Stomach (tissue), 8 donors: ENCODE measurements at regions not wholly inside any gene's neighbourhood (a gene's known extent, or its start where the extent isn't known, plus 50 kb on each side); places are given as distances from the start of the nearest gene placed in this dataset.
A peak's percentile ranks its signal among the peaks of the same experiment; 100 is the strongest.

ENCODE experiments used
- DNase-seq, 2 donors: peaks; one replicate each; pipeline versions ENCODE4 v3.0.0 to v3.0.0-alpha.2; 2013 to 2019
- H3K27ac ChIP-seq, 5 donors: fragments of 200-600 bp in 4 of 5; sonication (generic) in 4 of 5; one replicate each; pipeline ENCODE4 v1.5.1; 2013 to 2019; ENCODE audit warnings: mild to moderate bottlenecking in 1 of 5, moderate library complexity in 1 of 5
- H3K27me3 ChIP-seq, 3 donors: fragments of 200-600 bp; sonication (generic); one replicate each; pipeline ENCODE4 v1.5.1; 2017 to 2019; ENCODE audit warnings: mixed run types in 1 of 3
- H3K36me3 ChIP-seq, 4 donors: fragments of 200-600 bp; sonication (generic); 1 replicate in 3 of 4; 2 replicates in 1 of 4; pipeline ENCODE4 v1.5.1; 2016 to 2019
- H3K4me1 ChIP-seq, 4 donors: fragments of 200-600 bp; sonication (generic); one replicate each; pipeline ENCODE4 v1.5.1; 2016 to 2019
- H3K4me3 ChIP-seq, 4 donors: fragments of 200-600 bp; sonication (generic) in 3 of 4; one replicate each; pipeline ENCODE4 v1.5.1; 2016 to 2019; ENCODE audit warnings: mild to moderate bottlenecking in 1 of 4
- H3K9me3 ChIP-seq, 4 donors: fragments of 200-600 bp; sonication (generic); one replicate each; pipeline ENCODE4 v1.5.1; 2016 to 2019
- CTCF ChIP-seq, 7 experiments: fragments of 450-650 bp in 4 of 7; fragments of 200-600 bp in 3 of 7; sonication (generic) in 3 of 7; IDR thresholded peaks; one replicate each; pipeline ENCODE4 v1.5.1; 2016 to 2019; ENCODE audit warnings: antibody characterized with exemption in 7 of 7, control low read depth in 2 of 7, mild to moderate bottlenecking in 1 of 7
- EP300 ChIP-seq: sonication (generic); formaldehyde crosslinking; IDR thresholded peaks from one replicate; pipeline ENCODE4 v1.6.1; 2017; ENCODE audit warnings: antibody characterized with exemption
- POLR2A ChIP-seq, 4 donors: fragments of 450-650 bp; IDR thresholded peaks; one replicate each; pipeline ENCODE4 v1.6.1; 2016; ENCODE audit warnings: antibody characterized with exemption in 4 of 4, control low read depth in 2 of 4, mild to moderate bottlenecking in 1 of 4, moderate library complexity in 1 of 4
- POLR2AphosphoS5 ChIP-seq, 3 donors: sonication (generic); formaldehyde crosslinking; IDR thresholded peaks; one replicate each; pipeline ENCODE4 v1.6.1; 2016; ENCODE audit warnings: antibody characterized with exemption in 3 of 3
- WGBS, 5 donors: extraction: QIAGEN DNeasy Blood & Tissue Kit in 3 of 5; methylation state at CpG; one replicate each; pipeline versions ENCODE4 v1.1.5 to v1.1.7; 2013 to 2018; 5-methylcytosine and 5-hydroxymethylcytosine counted together
- intact Hi-C: fragments of 100-400 bp; cut with DNase I; formaldehyde crosslinking; loops from one replicate; pipeline ENCODE4 v1.15.1; 2023; ENCODE audit warnings: low total_unique reads
- donor health status: healthy with polysubstance abuse.
- donor health status: Bipolar disorder and iron deficiency.
- donor health status: healthy.

GRCh38 chr5:100731768-100732167, 171.3 kb downstream of the ST8SIA4 start:
- H3K4me3 ChIP-seq = no peak overlapping the region
- WGBS, 5 donors = 30 to 43% (median 40%) methylated on average over 6 of the region's 6 CpGs
- no peaks in the 10 kb centered on the region for H3K9me3 ChIP-seq
- intact Hi-C loops = no loop called here
- no peaks in the 10 kb centered on the region for H3K4me1 ChIP-seq
- peak in 1 of 2 donors; percentile 21 for DNase-seq
- no peaks in the 10 kb centered on the region for H3K36me3 ChIP-seq
- TF ChIP-seq CTCF (IDR thresholded peaks at IDR 0.05) = no peak
- no peak for TF ChIP-seq POLR2A (IDR thresholded peaks at IDR 0.05)
- no peak for TF ChIP-seq POLR2AphosphoS5 (IDR thresholded peaks at IDR 0.05)
- TF ChIP-seq EP300 = no peak
- H3K27ac ChIP-seq = no peak overlapping the region
- no peaks in the 10 kb centered on the region for H3K27me3 ChIP-seq

- H3K4me1 ChIP-seq = no peaks in the 10 kb centered on the region
- intact Hi-C loops = no loop called here
- TF ChIP-seq CTCF (IDR thresholded peaks at IDR 0.05) (no peak), EP300 (no peak), POLR2A (IDR thresholded peaks at IDR 0.05) (no peak)
- no peak overlapping the region for H3K4me3 ChIP-seq
- no peaks in the 10 kb centered on the region for H3K36me3 ChIP-seq
- no peaks in the 10 kb centered on the region for H3K27me3 ChIP-seq
- peak in 1 of 2 donors; percentile 10 for DNase-seq
- WGBS, 5 donors = 45 to 63% (median 52%) methylated on average over 1 of the region's 1 CpG
- H3K9me3 ChIP-seq = no peaks in the 10 kb centered on the region
- no peak overlapping the region for H3K27ac ChIP-seq
These were observed 156.4 kb downstream of the ST8SIA4 start for GRCh38 chr5:100746730-100747129.

- H3K27ac ChIP-seq = no peak overlapping the region
- intact Hi-C loops = no loop called here
- H3K4me1 ChIP-seq = no peaks in the 10 kb centered on the region
- no peak for DNase-seq
- H3K27me3 ChIP-seq = no peaks in the 10 kb centered on the region
- no peaks in the 10 kb centered on the region for H3K36me3 ChIP-seq
- TF ChIP-seq EP300 (no peak), POLR2A (IDR thresholded peaks at IDR 0.05) (no peak), POLR2AphosphoS5 (IDR thresholded peaks at IDR 0.05) (no peak), CTCF (IDR thresholded peaks at IDR 0.05) (no peak)
- WGBS, 5 donors = 72 to 83% (median 79%) methylated on average over 8 of the region's 8 CpGs
- no peak overlapping the region for H3K4me3 ChIP-seq
- H3K9me3 ChIP-seq = no peaks in the 10 kb centered on the region
These were observed 153.3 kb downstream of the ST8SIA4 start for GRCh38 chr5:100749771-100750284.

- H3K36me3 ChIP-seq = no peaks in the 10 kb centered on the region
- WGBS, 5 donors = 58 to 67% (median 64%) methylated on average over 2 of the region's 2 CpGs
- no peaks in the 10 kb centered on the region for H3K4me1 ChIP-seq
- no peaks in the 10 kb centered on the region for H3K27me3 ChIP-seq
- no peak overlapping the region for H3K4me3 ChIP-seq
- intact Hi-C loops = no loop called here
- no peak for DNase-seq
- no peaks in the 10 kb centered on the region for H3K9me3 ChIP-seq
- TF ChIP-seq POLR2AphosphoS5 (IDR thresholded peaks at IDR 0.05) (no peak), EP300 (no peak), CTCF (IDR thresholded peaks at IDR 0.05) (no peak), POLR2A (IDR thresholded peaks at IDR 0.05) (no peak)
- H3K27ac ChIP-seq = no peak overlapping the region
These were observed 147.6 kb downstream of the ST8SIA4 start for GRCh38 chr5:100755435-100755834.
